GM03348 (cell line): ENCODE measurements at regions not wholly inside any gene's neighbourhood (a gene's known extent, or its start where the extent isn't known, plus 50 kb on each side); places are given as distances from the start of the nearest gene placed in this dataset.

ENCODE experiments used
- DNase-seq: peaks from one replicate; pipeline ENCODE4 v3.0.0; 2012; ENCODE audit warnings: low spot score

- DNase-seq = no peak
Observed at GRCh38 chr3:23152989-23153388, 50.1 kb upstream of the UBE2E2 start.
